MCF 10A (cell line): ENCODE measurements at regions not wholly inside any gene's neighbourhood (a gene's known extent, or its start where the extent isn't known, plus 50 kb on each side); places are given as distances from the start of the nearest gene placed in this dataset.
"Not testable (repeated sequence)": the region's sequence is repeated elsewhere in the genome, so short reads cannot be mapped to it uniquely, and the experiment has no call there.

Experiments
- BruUV-seq: library from RNA; stranded (reverse); fragments of 400-500 nt; replicated peaks from 2 replicates; lab custom pipeline; 2021; lab: Mats Ljungman, UMichigan
- CTCF ChIA-PET: fragments of 300-600 bp; sonication (Branson Sonifier 250); formaldehyde crosslinking; extraction: SDS; loops from one replicate; lab custom pipeline; 2021; ENCODE audit warnings: antibody characterized with exemption, inconsistent platforms; lab: Yijun Ruan, JAX
- POLR2A ChIA-PET: fragments of 300-600, 350-650 bp; sonication (Branson Sonifier 250); formaldehyde crosslinking; extraction: SDS; loops from one replicate; lab custom pipeline; 2020; ENCODE audit warnings: antibody characterized with exemption, inconsistent platforms; lab: Yijun Ruan, JAX
- DNase-seq: peaks from one replicate; pipeline ENCODE4 v3.0.0-alpha.2; 2018; ENCODE audit not compliant: unreplicated experiment
- H3K27ac Mint-ChIP-seq: one replicate; pipeline ENCODE4 v1.8.0; 2022; ENCODE audit warnings: mild to moderate bottlenecking, low read depth, mixed read lengths; ENCODE audit not compliant: unreplicated experiment
- H3K27me3 Mint-ChIP-seq: one replicate; pipeline ENCODE4 v1.8.0; 2022; ENCODE audit warnings: mixed read lengths; ENCODE audit not compliant: insufficient read depth, unreplicated experiment
- H3K36me3 Mint-ChIP-seq: one replicate; pipeline ENCODE4 v1.8.0; 2022; ENCODE audit warnings: mild to moderate bottlenecking, moderate library complexity, mixed read lengths; ENCODE audit not compliant: insufficient read depth, unreplicated experiment
- H3K4me1 Mint-ChIP-seq: one replicate; pipeline ENCODE4 v1.8.0; 2022; ENCODE audit warnings: mixed read lengths; ENCODE audit not compliant: insufficient read depth, unreplicated experiment
- H3K4me3 Mint-ChIP-seq: one replicate; pipeline ENCODE4 v1.8.0; 2022; ENCODE audit warnings: mild to moderate bottlenecking, moderate library complexity, mixed read lengths; ENCODE audit not compliant: unreplicated experiment
- H3K9me3 Mint-ChIP-seq: one replicate; pipeline ENCODE4 v1.8.0; 2022; ENCODE audit warnings: mixed read lengths; ENCODE audit not compliant: unreplicated experiment
- intact Hi-C: fragments of 100-400 bp; cut with micrococcal nuclease; formaldehyde crosslinking; loops from 2 replicates; pipeline ENCODE4 v1.14.1; 2022

DNA sequence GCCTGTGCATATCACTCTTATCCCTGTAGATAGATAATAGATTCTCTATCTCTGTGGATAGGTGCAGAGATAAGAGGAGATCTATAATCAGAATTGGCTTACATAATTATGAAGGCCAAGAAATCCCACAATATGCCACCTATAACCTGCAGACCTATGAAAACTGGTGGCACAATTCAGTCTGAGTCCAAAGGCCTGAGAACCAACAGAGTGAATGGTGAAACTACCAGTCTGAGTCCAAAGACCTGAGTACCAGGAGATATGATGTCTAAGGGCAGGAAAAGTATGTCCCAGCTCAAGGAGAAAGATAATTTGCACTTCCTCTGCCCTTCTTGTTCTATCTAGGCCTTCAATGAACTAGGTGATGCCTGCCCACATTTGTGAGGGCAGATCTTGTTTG is 54.6 kb upstream of the GOLGA8O start:
- CTCF ChIA-PET, H3K27ac Mint-ChIP-seq, intact Hi-C loops, H3K9me3 Mint-ChIP-seq, POLR2A ChIA-PET, H3K36me3 Mint-ChIP-seq, H3K4me1 Mint-ChIP-seq, DNase-seq, H3K4me3 Mint-ChIP-seq, H3K27me3 Mint-ChIP-seq, BruUV-seq: not testable (repeated sequence)

DNA sequence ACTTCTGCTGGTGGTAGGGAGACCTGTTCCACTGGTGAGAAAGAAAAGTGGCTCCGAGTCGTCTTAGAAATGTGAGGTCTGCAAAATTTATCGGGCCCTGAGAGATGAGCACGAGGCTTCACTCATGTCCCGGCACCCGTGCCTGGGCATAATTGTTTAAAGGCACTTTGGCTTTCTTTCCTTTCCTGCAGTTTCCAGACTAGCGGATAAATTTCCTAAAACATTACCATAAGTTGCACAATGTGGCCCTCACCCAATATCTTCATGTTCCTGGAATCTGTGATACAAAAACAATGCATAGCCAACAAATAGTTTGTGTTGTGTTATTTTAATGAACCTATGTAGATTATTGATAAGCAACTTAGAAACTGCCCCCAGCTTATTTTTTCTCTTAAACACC is 52.6 kb upstream of the GOLGA8O start:
- intact Hi-C loops, H3K36me3 Mint-ChIP-seq, H3K27me3 Mint-ChIP-seq, DNase-seq, H3K4me1 Mint-ChIP-seq, H3K27ac Mint-ChIP-seq, CTCF ChIA-PET, H3K4me3 Mint-ChIP-seq, BruUV-seq, H3K9me3 Mint-ChIP-seq, POLR2A ChIA-PET: not testable (repeated sequence)

DNA sequence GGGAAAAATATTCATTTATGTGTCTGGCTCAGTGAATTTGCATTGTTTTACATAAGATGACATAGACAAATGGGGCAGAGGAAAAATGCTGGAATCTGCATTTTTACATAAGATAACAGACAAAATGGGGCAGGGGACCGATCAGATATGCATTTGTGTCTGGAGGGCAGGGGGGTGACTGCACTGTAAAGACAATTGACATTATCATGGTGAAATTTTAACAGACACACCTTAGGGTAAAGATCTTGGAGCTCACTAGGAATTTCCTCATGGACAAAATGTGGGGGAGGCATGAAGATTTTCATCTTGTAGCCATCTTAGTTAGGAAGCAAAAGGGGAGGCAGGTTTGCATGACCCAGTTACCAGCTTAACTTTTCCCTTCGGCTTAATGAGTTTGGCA is 51.4 kb upstream of the GOLGA8O start:
- CTCF ChIA-PET, H3K4me1 Mint-ChIP-seq, intact Hi-C loops, H3K27me3 Mint-ChIP-seq, H3K9me3 Mint-ChIP-seq, BruUV-seq, H3K36me3 Mint-ChIP-seq, H3K4me3 Mint-ChIP-seq, DNase-seq, POLR2A ChIA-PET, H3K27ac Mint-ChIP-seq: not testable (repeated sequence)

DNA sequence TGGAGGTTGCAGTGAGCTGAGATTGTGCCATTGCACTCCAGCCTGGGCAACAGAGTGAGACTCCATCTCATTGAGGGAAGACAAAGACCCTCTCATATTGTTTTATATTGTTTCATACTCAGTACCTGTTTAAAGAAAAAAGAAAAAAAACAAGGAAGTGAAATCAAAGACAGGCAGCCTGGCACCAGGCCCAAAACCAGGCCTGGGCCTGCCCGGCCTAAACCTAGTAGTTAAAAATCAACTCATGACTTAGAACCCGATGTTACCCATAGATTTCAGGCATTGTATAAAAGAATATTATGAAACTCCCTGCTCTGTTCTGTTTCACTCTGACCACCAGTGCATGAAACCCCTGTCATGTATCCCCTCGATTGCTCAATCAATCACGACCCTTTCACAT is 50.2 kb upstream of the GOLGA8O start:
- intact Hi-C loops, CTCF ChIA-PET, H3K27me3 Mint-ChIP-seq, H3K36me3 Mint-ChIP-seq, POLR2A ChIA-PET, DNase-seq, H3K4me1 Mint-ChIP-seq, H3K9me3 Mint-ChIP-seq, H3K27ac Mint-ChIP-seq, BruUV-seq, H3K4me3 Mint-ChIP-seq: not testable (repeated sequence)
